ENCODE measurements at regions not wholly inside any gene's neighbourhood (a gene's known extent, or its start where the extent isn't known, plus 50 kb on each side); places are given as distances from the start of the nearest gene placed in this dataset.

- no peak for TF ChIP-seq CTCF (IDR thresholded peaks at IDR 0.05)
- H3K4me1 ChIP-seq (ENCODE audit: control insufficient read depth, insufficient read depth, low read length): peaks cover 12% of the 10 kb centered on the region
- intact Hi-C loops (cut with micrococcal nuclease): no loop called here
- DNase-seq (no peak), ATAC-seq (no peak)
- no peaks in the 10 kb centered on the region for H3K27me3 ChIP-seq (ENCODE audit: control insufficient read depth, insufficient read depth, low read length)
- peaks cover 24 to 26% of the 10 kb centered on the region in 2 donors for H3K27me3 Mint-ChIP-seq (ENCODE audit: low read depth in 2 of 2)
- H3K9me3 Mint-ChIP-seq: no peaks in the 10 kb centered on the region
- H3K27ac Mint-ChIP-seq: no peak overlapping the region
- no peak overlapping the region for H3K4me3 ChIP-seq (ENCODE audit: low read length)
- H3K9me3 ChIP-seq (ENCODE audit: control insufficient read depth, insufficient read depth, low read length): no peaks in the 10 kb centered on the region
- H3K36me3 Mint-ChIP-seq: no peaks in the 10 kb centered on the region
- H3K4me3 Mint-ChIP-seq: no peak overlapping the region
- H3K36me3 ChIP-seq (ENCODE audit: control insufficient read depth, insufficient read depth, low read length): no peaks in the 10 kb centered on the region
- 89% methylated on average over 4 of the region's 4 CpGs for WGBS (ENCODE audit: insufficient coverage)
- H3K27ac ChIP-seq (ENCODE audit: low read length): no peak overlapping the region
- no peaks in the 10 kb centered on the region for H3K4me1 Mint-ChIP-seq
These were observed 78.8 kb downstream of the LINC01488 start for GRCh38 chr11:69560141-69560790.

GRCh38 chr11:69562302-69562701, 78.7 kb upstream of the CCND1 start:
- TF ChIP-seq CTCF (IDR thresholded peaks at IDR 0.05): no peak
- no peak for ATAC-seq
- Mint-ChIP-seq H3K36me3 (no peaks in the 10 kb centered on the region), H3K4me1 (no peaks in the 10 kb centered on the region), H3K4me3 (no peak overlapping the region), H3K27ac (no peak overlapping the region), H3K27me3 (ENCODE audit: low read depth in 2 of 2) (peaks cover 25% of the 10 kb centered on the region in 2 donors), H3K9me3 (no peaks in the 10 kb centered on the region)
- H3K36me3 ChIP-seq (ENCODE audit: control insufficient read depth, insufficient read depth, low read length): no peaks in the 10 kb centered on the region
- no peak for DNase-seq
- H3K27ac ChIP-seq (ENCODE audit: low read length): no peak overlapping the region
- no peaks in the 10 kb centered on the region for H3K27me3 ChIP-seq (ENCODE audit: control insufficient read depth, insufficient read depth, low read length)
- no peaks in the 10 kb centered on the region for H3K9me3 ChIP-seq (ENCODE audit: control insufficient read depth, insufficient read depth, low read length)
- peaks cover 12% of the 10 kb centered on the region for H3K4me1 ChIP-seq (ENCODE audit: control insufficient read depth, insufficient read depth, low read length)
- no peak overlapping the region for H3K4me3 ChIP-seq (ENCODE audit: low read length)
- 95% methylated on average over 3 of the region's 4 CpGs for WGBS (ENCODE audit: insufficient coverage)
- intact Hi-C loops (cut with micrococcal nuclease): no loop called here

GRCh38 chr11:69562816-69563215, 78.1 kb upstream of the CCND1 start:
- Histone ChIP-seq H3K36me3 (ENCODE audit: control insufficient read depth, insufficient read depth, low read length) (no peaks in the 10 kb centered on the region), H3K4me3 (ENCODE audit: low read length) (no peak overlapping the region), H3K4me1 (ENCODE audit: control insufficient read depth, insufficient read depth, low read length) (peaks cover 12% of the 10 kb centered on the region), H3K27ac (ENCODE audit: low read length) (no peak overlapping the region), H3K27me3 (ENCODE audit: control insufficient read depth, insufficient read depth, low read length) (no peaks in the 10 kb centered on the region), H3K9me3 (ENCODE audit: control insufficient read depth, insufficient read depth, low read length) (no peaks in the 10 kb centered on the region)
- ATAC-seq (no peak), DNase-seq (no peak)
- intact Hi-C loops (cut with micrococcal nuclease): no loop called here
- no peak for TF ChIP-seq CTCF (IDR thresholded peaks at IDR 0.05)
- WGBS (ENCODE audit: insufficient coverage): 88% methylated on average over 4 of the region's 4 CpGs
- peaks cover 25% of the 10 kb centered on the region in 2 donors for H3K27me3 Mint-ChIP-seq (ENCODE audit: low read depth in 2 of 2)
- no peak overlapping the region for H3K4me3 Mint-ChIP-seq
- H3K9me3 Mint-ChIP-seq: no peaks in the 10 kb centered on the region
- no peaks in the 10 kb centered on the region for H3K4me1 Mint-ChIP-seq
- no peaks in the 10 kb centered on the region for H3K36me3 Mint-ChIP-seq
- no peak overlapping the region for H3K27ac Mint-ChIP-seq

- no peak overlapping the region for H3K4me3 ChIP-seq (ENCODE audit: low read length)
- no peak overlapping the region for H3K27ac ChIP-seq (ENCODE audit: low read length)
- H3K4me3 Mint-ChIP-seq: no peak overlapping the region
- no peaks in the 10 kb centered on the region for H3K27me3 ChIP-seq (ENCODE audit: control insufficient read depth, insufficient read depth, low read length)
- H3K36me3 Mint-ChIP-seq: no peaks in the 10 kb centered on the region
- no peaks in the 10 kb centered on the region for H3K36me3 ChIP-seq (ENCODE audit: control insufficient read depth, insufficient read depth, low read length)
- 85% methylated on average over 4 of the region's 4 CpGs for WGBS (ENCODE audit: insufficient coverage)
- TF ChIP-seq CTCF (IDR thresholded peaks at IDR 0.05): no peak
- ATAC-seq (no peak), DNase-seq (no peak)
- intact Hi-C loops (cut with micrococcal nuclease): no loop called here
- no peaks in the 10 kb centered on the region for H3K9me3 Mint-ChIP-seq
- no peak overlapping the region for H3K27ac Mint-ChIP-seq
- peaks cover 9% of the 10 kb centered on the region for H3K4me1 ChIP-seq (ENCODE audit: control insufficient read depth, insufficient read depth, low read length)
- no peaks in the 10 kb centered on the region for H3K9me3 ChIP-seq (ENCODE audit: control insufficient read depth, insufficient read depth, low read length)
- peaks cover 22 to 24% of the 10 kb centered on the region in 2 donors for H3K27me3 Mint-ChIP-seq (ENCODE audit: low read depth in 2 of 2)
- H3K4me1 Mint-ChIP-seq: no peaks in the 10 kb centered on the region
These were observed 77.7 kb upstream of the CCND1 start for GRCh38 chr11:69563306-69563705.

All from natural killer cell (primary cell).